K562 (cell line): ENCODE measurements at regions not wholly inside any gene's neighbourhood (a gene's known extent, or its start where the extent isn't known, plus 50 kb on each side); places are given as distances from the start of the nearest gene placed in this dataset.

Source experiments
- ATAC-seq: fragments of 200-7000 bp; cut with Tn5 transposase; 3 replicates; pipeline ENCODE4 v1.9.1; 2020; ENCODE audit warnings: moderate library complexity
- BruUV-seq: library from RNA; stranded (reverse); fragments of 400-500 nt; replicated peaks from 2 replicates; lab custom pipeline; 2021; lab: Mats Ljungman, UMichigan
- CTCF ChIA-PET: fragments of 300-600 bp; formaldehyde crosslinking; extraction: SDS; loops from one replicate; lab custom pipeline; 2021; ENCODE audit warnings: low intra/inter-chr PET ratio; lab: Yijun Ruan, JAX
- POLR2A ChIA-PET: fragments of 300-600, 350-650 bp; sonication (Branson Sonifier 250); formaldehyde crosslinking; extraction: SDS; loops from one replicate; lab custom pipeline; 2021; ENCODE audit warnings: antibody characterized with exemption, inconsistent platforms; lab: Yijun Ruan, JAX
- DNase-seq, 4 experiments: peaks; one replicate each; pipeline versions ENCODE4 v3.0.0 to v3.0.0-alpha.2; 2011 to 2018; ENCODE audit warnings: low spot score in 3 of 4, mixed read lengths in 3 of 4; ENCODE audit errors: extremely low read depth in 1 of 4
- FAIRE-seq: peaks from 2 replicates; lab custom pipeline; 2011; peaks lifted over from hg19 to GRCh38; lab: Jason Lieb, UNC
- H2AFZ ChIP-seq: 2 replicates; pipeline ENCODE4 v1.6.0; 2011; ENCODE audit warnings: low read depth, low read length, control low read depth, inconsistent platforms
- H3K27ac ChIP-seq: fragments of 200-600 bp; 3 replicates; pipeline ENCODE4 v1.8.0; 2011; ENCODE audit warnings: low read depth, mild to moderate bottlenecking, control low read depth, inconsistent platforms, low read length, moderate library complexity, mixed read lengths; ENCODE audit errors: extremely low read depth
- H3K27me3 ChIP-seq, 2 experiments: fragments of 300-600 bp in 1 of 2; 2 replicates in 1 of 2; 3 replicates in 1 of 2; pipeline versions ENCODE4 v1.6.0 to v1.8.0; 2011; ENCODE audit warnings: inconsistent platforms in 2 of 2, low read length in 2 of 2, mild to moderate bottlenecking in 1 of 2, mixed read lengths in 1 of 2, moderate library complexity in 1 of 2; ENCODE audit not compliant: control insufficient read depth in 2 of 2, insufficient read depth in 2 of 2
- H3K36me3 ChIP-seq: fragments of 300-600 bp; 3 replicates; pipeline ENCODE4 v1.8.0; 2011; ENCODE audit warnings: mild to moderate bottlenecking, low read length, inconsistent platforms; ENCODE audit not compliant: control insufficient read depth, insufficient read depth
- H3K4me1 ChIP-seq, 2 experiments: fragments of 200-600 bp in 1 of 2; replicated peaks in 1 of 2; 2 replicates in 1 of 2; 3 replicates in 1 of 2; pipeline versions ENCODE4 v1.5.1 to v1.8.0; 2011; ENCODE audit warnings: inconsistent platforms in 2 of 2, low read length in 2 of 2, mild to moderate bottlenecking in 1 of 2, mixed read lengths in 1 of 2, moderate library complexity in 1 of 2; ENCODE audit not compliant: control insufficient read depth in 2 of 2, insufficient read depth in 2 of 2
- H3K4me2 ChIP-seq: 2 replicates; pipeline ENCODE4 v1.6.1; 2011; ENCODE audit warnings: low read length, control low read depth, inconsistent platforms, mixed read lengths; ENCODE audit not compliant: insufficient read depth
- H3K4me3 ChIP-seq: fragments of 200-600 bp; sonication (generic), shearing (Covaris generic); 2 replicates; pipeline ENCODE4 v1.5.1; 2016; ENCODE audit warnings: control low read depth, inconsistent platforms
- H3K79me2 ChIP-seq: fragments of 200-600 bp; 3 replicates; pipeline ENCODE4 v1.8.0; 2011; ENCODE audit warnings: low read length, inconsistent platforms; ENCODE audit not compliant: control insufficient read depth, insufficient read depth
- H3K9ac ChIP-seq, 2 experiments: 2 replicates each; pipeline versions ENCODE4 v1.6.0 to v1.6.1; 2011; ENCODE audit warnings: low read depth in 2 of 2, low read length in 2 of 2, control low read depth in 1 of 2, inconsistent platforms in 1 of 2, mild to moderate bottlenecking in 1 of 2, mixed read lengths in 1 of 2; ENCODE audit not compliant: insufficient read depth in 1 of 2
- H3K9me1 ChIP-seq: one replicate; pipeline ENCODE4 v1.6.0; 2011; ENCODE audit warnings: inconsistent platforms, mild to moderate bottlenecking, low read length, moderate library complexity; ENCODE audit not compliant: control insufficient read depth, insufficient read depth
- H3K9me3 ChIP-seq: replicated peaks from 2 replicates; pipeline ENCODE4 v1.5.1; 2011; ENCODE audit warnings: low read depth, low read length, inconsistent platforms; ENCODE audit not compliant: control insufficient read depth, insufficient read depth
- H4K20me1 ChIP-seq: replicated peaks from 2 replicates; pipeline ENCODE4 v1.6.1; 2011; ENCODE audit warnings: low read length, inconsistent platforms, mixed read lengths; ENCODE audit not compliant: control insufficient read depth, insufficient read depth
- ARID2 ChIP-seq: fragments of 450-650 bp; IDR thresholded peaks from 2 replicates; pipeline ENCODE4 v1.6.1; 2017; ENCODE audit warnings: antibody characterized with exemption, mild to moderate bottlenecking
- C11orf30 ChIP-seq: fragments of 450-650 bp; IDR thresholded peaks from 2 replicates; pipeline ENCODE4 v1.6.1; 2016; ENCODE audit warnings: low read depth, mild to moderate bottlenecking
- CBX1 ChIP-seq: sonication (generic); IDR thresholded peaks from 2 replicates; pipeline ENCODE4 v1.6.1; 2016; ENCODE audit warnings: antibody characterized with exemption, low read depth, mild to moderate bottlenecking
- CXXC5 ChIP-seq: fragments of 250-450 bp; sonication (Bioruptor Pico); IDR thresholded peaks from 2 replicates; pipeline ENCODE4 v1.8.0; 2022; ENCODE audit warnings: inconsistent platforms, mild to moderate bottlenecking, moderate library complexity
- FOXK2 ChIP-seq, 2 experiments: fragments of 450-650 bp; IDR thresholded peaks in 1 of 2; conservative IDR thresholded peaks in 1 of 2; 2 replicates each; pipeline ENCODE4 v1.6.1; 2016; ENCODE audit warnings: low read depth in 2 of 2, mild to moderate bottlenecking in 1 of 2
- GABPA ChIP-seq: fragments of 200-800 bp; sonication (Bioruptor generic); conservative IDR thresholded peaks from 2 replicates; pipeline ENCODE4 v1.6.1; 2016; ENCODE audit warnings: low read depth, missing genetic modification characterization, missing compliant biosample characterization
- HDGF ChIP-seq: fragments of 450-650 bp; IDR thresholded peaks from 2 replicates; pipeline ENCODE4 v1.6.1; 2016
- L3MBTL2 ChIP-seq: fragments of 450-650 bp; IDR thresholded peaks from 2 replicates; pipeline ENCODE4 v1.6.1; 2016; ENCODE audit warnings: mild to moderate bottlenecking, moderate library complexity
- RBFOX2 ChIP-seq: fragments of 200-400 bp; formaldehyde crosslinking; IDR thresholded peaks from 2 replicates; pipeline ENCODE4 v1.6.1; 2017; ENCODE audit warnings: low read depth, mild to moderate bottlenecking, low read length, moderate library complexity
- RBM15 ChIP-seq: fragments of 200-400 bp; formaldehyde crosslinking; IDR thresholded peaks from 2 replicates; pipeline ENCODE4 v1.6.1; 2018; ENCODE audit warnings: mild to moderate bottlenecking, low read length, moderate library complexity; ENCODE audit not compliant: insufficient read depth
- U2AF2 ChIP-seq: fragments of 200-400 bp; formaldehyde crosslinking; optimal IDR thresholded peaks from 2 replicates; pipeline ENCODE3; 2017; ENCODE audit warnings: low read depth, mild to moderate bottlenecking, low read length
- USF2 ChIP-seq: sonication (generic); formaldehyde crosslinking; IDR thresholded peaks from 2 replicates; pipeline ENCODE4 v1.5.0; 2020; ENCODE audit warnings: missing genetic modification reagents
- ZC3H11A ChIP-seq: IDR thresholded peaks from 2 replicates; pipeline ENCODE4 v1.6.1; 2012; ENCODE audit warnings: low read depth, low read length, improper control_type of control experiment
- ZNF695 ChIP-seq: fragments of 450-650 bp; formaldehyde crosslinking; IDR thresholded peaks from 2 replicates; pipeline ENCODE4 v1.4.0; 2020; ENCODE audit warnings: mild to moderate bottlenecking, moderate library complexity
- ZNF75A ChIP-seq: fragments of 450-650 bp; formaldehyde crosslinking; IDR thresholded peaks from 2 replicates; pipeline ENCODE4 v1.4.0; 2020; ENCODE audit warnings: mild to moderate bottlenecking
- WGBS: fragments of 100-300 bp; shearing (Covaris generic); methylation state at CpG from one replicate; pipeline ENCODE4 v1.1.6; 2016; ENCODE audit warnings: low coverage, mixed read lengths; ENCODE audit not compliant: insufficient coverage; ENCODE audit errors: missing lambda C conversion rate; 5-methylcytosine and 5-hydroxymethylcytosine counted together
- in situ Hi-C: fragments of 300-500 bp; cut with MboI; formaldehyde crosslinking; loops from 4 replicates; pipeline ENCODE4 v1.15.0; 2018; ENCODE audit warnings: inconsistent platforms, mixed read lengths
- intact Hi-C: fragments of 100-400 bp; cut with micrococcal nuclease; formaldehyde crosslinking; loops from 2 replicates; pipeline ENCODE4 v1.14.2; 2022
- TF ChIP-seq, protein P1 (sequence below), 2 experiments: fragments of 200-800 bp in 1 of 2; sonication (Bioruptor generic) in 1 of 2; sonication (generic) in 1 of 2; formaldehyde crosslinking in 1 of 2; IDR thresholded peaks in 1 of 2; conservative IDR thresholded peaks in 1 of 2; 2 replicates each; pipeline versions ENCODE4 v1.5.0 to v1.6.1; 2016 to 2020; ENCODE audit warnings: missing compliant biosample characterization in 1 of 2, missing genetic modification characterization in 1 of 2, missing genetic modification reagents in 1 of 2
- TF ChIP-seq, protein P2 (sequence below): fragments of 250-450 bp; sonication (Bioruptor Pico); IDR thresholded peaks from 2 replicates; pipeline ENCODE4 v1.5.0; 2020; ENCODE audit warnings: mild to moderate bottlenecking, borderline replicate concordance
- TF ChIP-seq, protein P3 (sequence below): IDR thresholded peaks from 2 replicates; pipeline ENCODE4 v1.6.1; 2011; ENCODE audit not compliant: insufficient read length; ENCODE audit errors: extremely low read depth

DNA sequence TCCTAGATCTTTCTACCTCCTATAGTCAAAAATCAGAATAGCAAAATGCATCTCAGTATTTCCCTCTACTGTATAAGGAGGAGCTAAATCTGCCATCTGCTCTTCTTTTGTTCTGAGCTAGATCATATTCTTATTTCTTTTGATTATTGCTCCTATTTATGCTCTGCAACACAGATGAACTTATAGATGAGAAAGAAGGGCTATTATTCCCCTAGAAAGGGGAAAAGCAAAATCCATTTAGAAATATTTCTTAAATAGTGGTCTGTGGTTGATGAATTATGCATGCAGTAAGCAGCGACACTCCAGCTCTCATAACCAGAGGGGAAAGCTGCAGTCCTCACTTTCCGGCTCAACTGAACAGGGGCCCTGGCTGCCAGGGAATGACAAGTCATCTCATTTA, 207.3 kb upstream of the SORCS1 start:
- no peak for FAIRE-seq
- CTCF ChIA-PET, result no interaction called here
- TF ChIP-seq ZNF75A (CRISPR knock-in tag) (no peak), RBM15 (no peak), HDGF (no peak), L3MBTL2 (no peak), GABPA (tag) (no peak), ARID2 (no peak), ZC3H11A (no peak), CXXC5 (no peak), RBFOX2 (no peak), C11orf30 (no peak), USF2 (no peak), CBX1 (no peak), ZNF695 (CRISPR knock-in tag) (no peak), U2AF2 (no peak), FOXK2 (conservative IDR thresholded peaks at IDR 0.05 in 1 of 2, IDR thresholded peaks at IDR 0.05 in 1 of 2; ENCODE audit: low read depth in 2 of 2) (no peak)
- TF ChIP-seq, protein P1, sequence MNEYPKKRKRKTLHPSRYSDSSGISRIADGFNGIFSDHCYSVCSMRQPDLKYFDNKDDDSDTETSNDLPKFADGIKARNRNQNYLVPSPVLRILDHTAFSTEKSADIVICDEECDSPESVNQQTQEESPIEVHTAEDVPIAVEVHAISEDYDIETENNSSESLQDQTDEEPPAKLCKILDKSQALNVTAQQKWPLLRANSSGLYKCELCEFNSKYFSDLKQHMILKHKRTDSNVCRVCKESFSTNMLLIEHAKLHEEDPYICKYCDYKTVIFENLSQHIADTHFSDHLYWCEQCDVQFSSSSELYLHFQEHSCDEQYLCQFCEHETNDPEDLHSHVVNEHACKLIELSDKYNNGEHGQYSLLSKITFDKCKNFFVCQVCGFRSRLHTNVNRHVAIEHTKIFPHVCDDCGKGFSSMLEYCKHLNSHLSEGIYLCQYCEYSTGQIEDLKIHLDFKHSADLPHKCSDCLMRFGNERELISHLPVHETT (CRISPR knock-in tag; conservative IDR thresholded peaks at IDR 0.05 in 1 of 2, IDR thresholded peaks at IDR 0.05 in 1 of 2), result no peak
- TF ChIP-seq, protein P2, sequence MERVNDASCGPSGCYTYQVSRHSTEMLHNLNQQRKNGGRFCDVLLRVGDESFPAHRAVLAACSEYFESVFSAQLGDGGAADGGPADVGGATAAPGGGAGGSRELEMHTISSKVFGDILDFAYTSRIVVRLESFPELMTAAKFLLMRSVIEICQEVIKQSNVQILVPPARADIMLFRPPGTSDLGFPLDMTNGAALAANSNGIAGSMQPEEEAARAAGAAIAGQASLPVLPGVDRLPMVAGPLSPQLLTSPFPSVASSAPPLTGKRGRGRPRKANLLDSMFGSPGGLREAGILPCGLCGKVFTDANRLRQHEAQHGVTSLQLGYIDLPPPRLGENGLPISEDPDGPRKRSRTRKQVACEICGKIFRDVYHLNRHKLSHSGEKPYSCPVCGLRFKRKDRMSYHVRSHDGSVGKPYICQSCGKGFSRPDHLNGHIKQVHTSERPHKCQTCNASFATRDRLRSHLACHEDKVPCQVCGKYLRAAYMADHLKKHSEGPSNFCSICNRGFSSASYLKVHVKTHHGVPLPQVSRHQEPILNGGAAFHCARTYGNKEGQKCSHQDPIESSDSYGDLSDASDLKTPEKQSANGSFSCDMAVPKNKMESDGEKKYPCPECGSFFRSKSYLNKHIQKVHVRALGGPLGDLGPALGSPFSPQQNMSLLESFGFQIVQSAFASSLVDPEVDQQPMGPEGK (CRISPR knock-in tag), result no peak
- TF ChIP-seq, protein P3, sequence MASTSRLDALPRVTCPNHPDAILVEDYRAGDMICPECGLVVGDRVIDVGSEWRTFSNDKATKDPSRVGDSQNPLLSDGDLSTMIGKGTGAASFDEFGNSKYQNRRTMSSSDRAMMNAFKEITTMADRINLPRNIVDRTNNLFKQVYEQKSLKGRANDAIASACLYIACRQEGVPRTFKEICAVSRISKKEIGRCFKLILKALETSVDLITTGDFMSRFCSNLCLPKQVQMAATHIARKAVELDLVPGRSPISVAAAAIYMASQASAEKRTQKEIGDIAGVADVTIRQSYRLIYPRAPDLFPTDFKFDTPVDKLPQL, result no peak

More for the DNA sequence above, 207.3 kb upstream of the SORCS1 start:
- Histone ChIP-seq H3K9me3 (no peaks in the 10 kb centered on the region), H3K4me3 (no peak overlapping the region), H3K79me2 (no peaks in the 10 kb centered on the region), H3K9ac (no peak overlapping the region), H3K9me1 (no peaks in the 10 kb centered on the region), H3K4me2 (no peak overlapping the region), H3K36me3 (no peaks in the 10 kb centered on the region), H3K27me3 (no peaks in the 10 kb centered on the region), H2AFZ (no peak overlapping the region), H3K4me1 (no peaks in the 10 kb centered on the region), H4K20me1 (no peaks in the 10 kb centered on the region), H3K27ac (no peak overlapping the region)
- BruUV-seq, result no TSS peak
- DNase-seq, result no peak
- POLR2A ChIA-PET, result no interaction called here
- WGBS, result 0% methylated on average over 2 of the region's 2 CpGs
- in situ Hi-C loops, result no loop called here
- no peak for ATAC-seq
- intact Hi-C loops, result no loop called here
